ENCODE measurements at regions not wholly inside any gene's neighbourhood (a gene's known extent, or its start where the extent isn't known, plus 50 kb on each side); places are given as distances from the start of the nearest gene placed in this dataset.

GRCh38 chr16:73572135-73572828 lies 524.4 kb upstream of the ZFHX3 start:
- POLR2A ChIA-PET: no interaction called here
- Histone ChIP-seq H3K79me2 (ENCODE audit: insufficient read depth, low read length) (no peaks in the 10 kb centered on the region), H4K20me1 (ENCODE audit: insufficient read depth) (no peaks in the 10 kb centered on the region), H3K4me1 (ENCODE audit: control insufficient read depth in 1 of 2, insufficient read depth in 2 of 2, low read length in 2 of 2) (no peaks in the 10 kb centered on the region), H3K27ac (ENCODE audit: low read depth, low read length) (no peak overlapping the region), H3K9ac (ENCODE audit: low read length) (no peak overlapping the region), H3K9me3 (ENCODE audit: control insufficient read depth in 1 of 2, insufficient read depth in 1 of 2, low read depth in 1 of 2, low read length in 2 of 2) (no peaks in the 10 kb centered on the region), H3K9me2 (ENCODE audit: insufficient read depth) (no peaks in the 10 kb centered on the region), H3K27me3 (ENCODE audit: insufficient read depth, low read length) (peaks cover 82% of the 10 kb centered on the region), H3K36me3 (ENCODE audit: control insufficient read depth in 1 of 2, insufficient read depth in 2 of 2, low read length in 2 of 2) (no peaks in the 10 kb centered on the region), H3K4me2 (ENCODE audit: low read length) (no peak overlapping the region), H3K4me3 (replicated peaks in 1 of 2; ENCODE audit: low read depth in 1 of 2, low read length in 2 of 2) (no peak overlapping the region), H2AFZ (ENCODE audit: low read depth, low read length, poor library complexity, severe bottlenecking) (no peak overlapping the region)
- TF ChIP-seq EZH2phosphoT487 (IDR thresholded peaks at IDR 0.05; ENCODE audit: borderline replicate concordance): no peak
- no peak for TF ChIP-seq SIN3A (IDR thresholded peaks at IDR 0.05; ENCODE audit: low read depth)
- no peak for TF ChIP-seq POLR2A (IDR thresholded peaks at IDR 0.05; ENCODE audit: borderline replicate concordance, extremely low read depth, insufficient read depth, insufficient read length)
- TF ChIP-seq JUND (IDR thresholded peaks at IDR 0.05): no peak
- TF ChIP-seq ELF1 (IDR thresholded peaks at IDR 0.05; ENCODE audit: borderline replicate concordance, low read depth): no peak
- TF ChIP-seq CBX3 (IDR thresholded peaks at IDR 0.05; ENCODE audit: low read depth): no peak
- no peak for TF ChIP-seq CEBPB (IDR thresholded peaks at IDR 0.05; ENCODE audit: low read depth)
- TF ChIP-seq RAD21 (IDR thresholded peaks at IDR 0.05; ENCODE audit: low read depth): no peak
- TF ChIP-seq SP1 (IDR thresholded peaks at IDR 0.05; ENCODE audit: low read depth): no peak
- TF ChIP-seq ZNF274 (IDR thresholded peaks at IDR 0.05; ENCODE audit: low read depth, low read length): no peak
- TF ChIP-seq TCF7L2 (IDR thresholded peaks at IDR 0.05; ENCODE audit: borderline replicate concordance, extremely low read depth, insufficient read depth, insufficient read length): no peak
- no peak for TF ChIP-seq CTCF (IDR thresholded peaks at IDR 0.05 in 2 of 3, conservative IDR thresholded peaks at IDR 0.05 in 1 of 3; ENCODE audit: borderline replicate concordance in 1 of 3, insufficient read depth in 1 of 3, low read depth in 2 of 3, low read length in 2 of 3)
- no peak for TF ChIP-seq ZBTB33 (IDR thresholded peaks at IDR 0.05; ENCODE audit: extremely low read depth, insufficient replicate concordance, low read length)
- TF ChIP-seq EZH2 (IDR thresholded peaks at IDR 0.05): no peak
- TF ChIP-seq SRF (IDR thresholded peaks at IDR 0.05; ENCODE audit: low read depth): no peak
- no peak for DNase-seq (ENCODE audit: low read depth, low spot score)
- ATAC-seq: no peak
- RAD21 ChIA-PET (ENCODE audit: low non-redundant PET in 1 of 2, low total read pairs in 2 of 2, uncharacterized antibody in 2 of 2, unreplicated experiment in 2 of 2): no interaction called here
- no TSS peak for BruUV-seq (replicated peaks)
- intact Hi-C loops (cut with micrococcal nuclease): no loop called here
- CTCF ChIA-PET: interaction anchor here (1.1 kb wide), 1 partner anchor 306 kb away, joined by 5 read pairs; no protein-coding TSS in a partner anchor
